ENCODE measurements at regions not wholly inside any gene's neighbourhood (a gene's known extent, or its start where the extent isn't known, plus 50 kb on each side); places are given as distances from the start of the nearest gene placed in this dataset.
"Not testable (repeated sequence)": the region's sequence is repeated elsewhere in the genome, so short reads cannot be mapped to it uniquely, and the experiment has no call there.

GRCh38 chr13:65236841-65237418 lies 1993.2 kb downstream of the PCDH9 start:
- ATAC-seq: no peak
- no peak overlapping the region for H3K4me3 ChIP-seq
- H3K9me3 ChIP-seq: peaks cover 0 to 9% (median 0%) of the 10 kb centered on the region in 3 donors
- no peaks in the 10 kb centered on the region for H3K4me1 ChIP-seq
- H3K27ac ChIP-seq: no peak overlapping the region
- TF ChIP-seq EP300 (IDR thresholded peaks at IDR 0.05) (no peak), POLR2AphosphoS5 (IDR thresholded peaks at IDR 0.05) (no peak), CTCF (IDR thresholded peaks at IDR 0.05) (no peak), POLR2A (IDR thresholded peaks at IDR 0.05) (no peak)
- no peaks in the 10 kb centered on the region for H3K27me3 ChIP-seq
- WGBS, 2 donors (ENCODE audit: low coverage in 1 of 2): 94 to 100% methylated on average over 4 to 6 of the region's 6 CpGs
- no peaks in the 10 kb centered on the region for H3K36me3 ChIP-seq

DNA sequence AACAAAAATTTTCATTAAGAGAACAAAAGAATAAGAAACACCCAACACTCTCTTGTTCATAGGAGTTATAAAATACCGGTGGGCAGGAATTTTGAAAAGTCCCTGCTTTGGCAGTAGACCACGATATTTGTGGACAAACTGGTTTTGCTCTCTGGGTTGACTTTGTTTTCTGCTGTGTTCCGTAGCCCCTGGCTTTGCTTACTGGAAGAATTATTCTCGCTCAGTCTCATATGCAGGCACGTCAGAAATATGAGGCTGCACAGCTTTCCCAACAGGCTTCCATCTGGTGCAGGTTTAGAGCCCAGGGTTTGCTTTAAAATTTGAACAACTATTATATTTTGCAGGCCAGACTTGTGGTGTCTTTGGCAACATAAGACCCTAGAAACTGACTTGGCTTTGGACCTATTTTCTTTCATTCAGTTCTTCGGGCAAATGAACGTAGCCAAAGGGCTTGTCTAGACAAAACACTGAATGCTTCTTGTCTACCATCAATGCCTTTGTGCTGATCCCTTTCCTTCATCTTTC lies 2012.6 kb downstream of the PCDH9 start:
- Histone ChIP-seq H3K4me3 (no peak overlapping the region), H3K4me1 (no peaks in the 10 kb centered on the region), H3K27me3 (no peaks in the 10 kb centered on the region), H3K36me3 (no peaks in the 10 kb centered on the region), H3K27ac (no peak overlapping the region), H3K9me3 (no peaks in the 10 kb centered on the region)
- no peak for TF ChIP-seq EP300 (IDR thresholded peaks at IDR 0.05)
- no peak for TF ChIP-seq CTCF (IDR thresholded peaks at IDR 0.05)
- no peak for TF ChIP-seq POLR2AphosphoS5 (IDR thresholded peaks at IDR 0.05)
- no peak for TF ChIP-seq POLR2A (IDR thresholded peaks at IDR 0.05)
- ATAC-seq: no peak
- WGBS, 2 donors (ENCODE audit: low coverage in 1 of 2): 82% methylated on average over 4 to 7 of the region's 7 CpGs

DNA sequence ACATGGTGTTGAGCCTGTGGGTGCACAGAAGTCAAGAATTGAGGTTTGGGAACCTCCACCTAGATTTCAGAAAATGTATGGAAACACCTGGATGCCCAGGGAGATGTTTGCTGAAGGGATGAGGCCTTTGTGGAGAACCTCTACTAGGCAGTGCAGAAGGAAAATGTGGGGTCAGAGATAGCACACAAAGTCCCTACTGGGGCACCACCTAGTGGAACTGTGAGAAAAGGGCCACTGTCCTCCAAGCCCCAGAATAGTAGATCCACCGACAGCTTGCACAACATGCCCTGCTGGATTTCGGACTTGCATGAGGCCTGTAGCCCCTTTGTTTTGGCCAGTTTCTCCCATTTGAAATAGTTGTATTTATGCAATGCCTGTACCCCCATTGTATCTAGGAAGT lies 2027.3 kb downstream of the PCDH9 start:
- 83 to 93% methylated on average over 2 of the region's 2 CpGs for WGBS, 2 donors (ENCODE audit: low coverage in 1 of 2)
- not testable (repeated sequence) for H3K27me3 ChIP-seq, H3K9me3 ChIP-seq, H3K27ac ChIP-seq, ATAC-seq, H3K4me1 ChIP-seq, H3K4me3 ChIP-seq, H3K36me3 ChIP-seq

- Histone ChIP-seq H3K4me3 (no peak overlapping the region), H3K4me1 (no peaks in the 10 kb centered on the region), H3K36me3 (no peaks in the 10 kb centered on the region), H3K27me3 (no peaks in the 10 kb centered on the region), H3K9me3 (no peaks in the 10 kb centered on the region), H3K27ac (no peak overlapping the region)
- ATAC-seq: no peak
- WGBS, 2 donors (ENCODE audit: low coverage in 1 of 2): 78 to 93% methylated on average over 3 of the region's 3 CpGs
- TF ChIP-seq EP300 (IDR thresholded peaks at IDR 0.05) (no peak), CTCF (IDR thresholded peaks at IDR 0.05) (no peak), POLR2A (IDR thresholded peaks at IDR 0.05) (no peak), POLR2AphosphoS5 (IDR thresholded peaks at IDR 0.05) (no peak)
Observed at GRCh38 chr13:65188721-65189120, 2041.4 kb downstream of the PCDH9 start.

GRCh38 chr13:65168026-65168425 lies 2062.1 kb downstream of the PCDH9 start:
- ATAC-seq: no peak
- 49 to 63% methylated on average over 3 of the region's 3 CpGs for WGBS, 2 donors (ENCODE audit: low coverage in 1 of 2)

More at GRCh38 chr13:65168026-65168425, 2062.1 kb downstream of the PCDH9 start:
- TF ChIP-seq POLR2A (IDR thresholded peaks at IDR 0.05) (no peak), EP300 (IDR thresholded peaks at IDR 0.05) (no peak), POLR2AphosphoS5 (IDR thresholded peaks at IDR 0.05) (no peak), CTCF (IDR thresholded peaks at IDR 0.05) (no peak)
- H3K4me3 ChIP-seq: no peak overlapping the region
- no peak overlapping the region for H3K27ac ChIP-seq
- no peaks in the 10 kb centered on the region for H3K27me3 ChIP-seq
- H3K36me3 ChIP-seq: no peaks in the 10 kb centered on the region
- no peaks in the 10 kb centered on the region for H3K4me1 ChIP-seq
- no peaks in the 10 kb centered on the region for H3K9me3 ChIP-seq

All from gastroesophageal sphincter (tissue), 4 donors.